ENCODE measurements at regions not wholly inside any gene's neighbourhood (a gene's known extent, or its start where the extent isn't known, plus 50 kb on each side); places are given as distances from the start of the nearest gene placed in this dataset.
A peak's percentile ranks its signal among the peaks of the same experiment; 100 is the strongest.
"Not testable (repeated sequence)": the region's sequence is repeated elsewhere in the genome, so short reads cannot be mapped to it uniquely, and the experiment has no call there.

DNA sequence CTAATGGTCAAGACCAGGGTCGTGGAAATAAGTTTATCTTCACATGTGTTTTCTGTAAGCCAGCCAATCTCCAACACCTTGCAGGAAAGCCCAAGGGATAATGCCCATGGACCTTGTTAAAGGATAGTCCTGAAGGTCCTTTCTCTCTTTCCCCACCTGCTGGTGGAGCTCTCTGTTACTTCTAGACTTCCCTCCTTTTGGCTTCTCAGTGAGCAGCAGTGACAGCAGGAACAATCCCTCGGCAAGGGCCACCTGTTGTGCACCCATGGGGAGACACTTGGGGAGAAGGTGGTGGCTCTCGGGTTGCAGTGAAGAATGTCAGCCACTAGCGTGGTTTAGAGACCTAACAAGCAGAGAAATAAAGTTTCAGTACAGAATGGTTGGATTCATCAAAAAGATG, 84.0 kb upstream of the OSBPL11 start:
- ATAC-seq = peak; percentile 8
- H3K36me3 ChIP-seq = no peaks in the 10 kb centered on the region
- intact Hi-C loops (cut with DNase I) = no loop called here
- no peak overlapping the region for H3K4me3 ChIP-seq
- no peak for DNase-seq
- no peak for TF ChIP-seq CTCF (IDR thresholded peaks at IDR 0.05)
- H3K27me3 ChIP-seq = no peaks in the 10 kb centered on the region
- H3K9me3 ChIP-seq = no peaks in the 10 kb centered on the region
- H3K4me1 ChIP-seq = no peaks in the 10 kb centered on the region
- H3K27ac ChIP-seq = no peak overlapping the region

DNA sequence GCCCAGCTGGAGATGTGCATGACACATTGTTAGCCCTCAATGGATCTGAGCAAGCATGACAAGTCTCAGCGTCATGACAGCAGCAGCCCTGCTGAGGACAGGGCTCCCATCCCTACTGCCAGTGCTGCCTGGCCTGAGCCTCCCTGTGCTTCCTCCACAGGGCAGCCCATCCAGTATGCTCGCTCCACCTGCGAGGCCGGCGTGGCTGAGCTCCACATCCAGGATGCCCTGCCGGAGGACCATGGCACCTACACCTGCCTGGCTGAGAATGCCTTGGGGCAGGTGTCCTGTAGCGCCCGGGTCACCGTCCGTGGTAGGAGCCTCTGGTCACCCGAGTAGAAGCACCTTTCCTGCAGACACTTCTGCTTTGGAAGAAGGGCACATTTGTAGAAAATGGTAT, 85.8 kb upstream of the OSBPL11 start:
- no peaks in the 10 kb centered on the region for H3K36me3 ChIP-seq
- no peak overlapping the region for H3K4me3 ChIP-seq
- no peaks in the 10 kb centered on the region for H3K4me1 ChIP-seq
- no peaks in the 10 kb centered on the region for H3K9me3 ChIP-seq
- H3K27me3 ChIP-seq = no peaks in the 10 kb centered on the region
- no peak overlapping the region for H3K27ac ChIP-seq
- intact Hi-C loops (cut with DNase I) = no loop called here
- no peak for ATAC-seq
- DNase-seq = peak; percentile 39
- no peak for TF ChIP-seq CTCF (IDR thresholded peaks at IDR 0.05)

GRCh38 chr3:125681906-125682305, 86.6 kb upstream of the OSBPL11 start:
- DNase-seq (peak; percentile 28), ATAC-seq (peak; percentile 6)
- H3K36me3 ChIP-seq; H3K27ac ChIP-seq; H3K9me3 ChIP-seq; H3K4me1 ChIP-seq; intact Hi-C loops (cut with DNase I); H3K4me3 ChIP-seq; H3K27me3 ChIP-seq: not testable (repeated sequence)

DNA sequence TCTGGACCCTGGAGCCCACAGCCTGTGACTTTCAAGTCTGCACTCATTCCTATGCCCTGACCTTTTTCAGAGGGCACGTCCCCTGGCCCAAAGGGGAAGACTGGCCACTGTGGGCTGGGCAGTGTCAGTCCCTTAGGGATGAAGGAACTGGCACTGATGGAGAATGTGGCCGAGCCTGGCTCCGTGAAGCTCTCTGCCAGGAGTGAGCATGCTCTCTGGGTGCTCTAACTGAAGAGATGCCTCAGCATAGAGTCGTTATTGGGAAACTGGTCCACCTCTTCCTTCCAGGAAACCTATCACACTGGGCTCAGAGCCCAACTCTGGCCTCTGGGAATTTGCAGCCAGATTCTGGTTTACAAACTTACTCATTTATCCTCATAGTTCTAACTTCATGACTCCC, 87.3 kb upstream of the OSBPL11 start:
- H3K27me3 ChIP-seq; H3K36me3 ChIP-seq; intact Hi-C loops (cut with DNase I); H3K27ac ChIP-seq; H3K4me1 ChIP-seq; H3K9me3 ChIP-seq; H3K4me3 ChIP-seq: not testable (repeated sequence)
- DNase-seq (peak; percentile 56), ATAC-seq (peak; percentile 6)

- ATAC-seq = peak; percentile 13
- Histone ChIP-seq H3K4me3 (no peak overlapping the region), H3K27me3 (no peaks in the 10 kb centered on the region), H3K36me3 (no peaks in the 10 kb centered on the region), H3K27ac (no peak overlapping the region), H3K9me3 (no peaks in the 10 kb centered on the region), H3K4me1 (no peaks in the 10 kb centered on the region)
- intact Hi-C loops (cut with DNase I) = no loop called here
- no peak for TF ChIP-seq CTCF (IDR thresholded peaks at IDR 0.05)
- peak; percentile 58 for DNase-seq
Measured at GRCh38 chr3:125683067-125683829, 88.0 kb upstream of the OSBPL11 start.

DNA sequence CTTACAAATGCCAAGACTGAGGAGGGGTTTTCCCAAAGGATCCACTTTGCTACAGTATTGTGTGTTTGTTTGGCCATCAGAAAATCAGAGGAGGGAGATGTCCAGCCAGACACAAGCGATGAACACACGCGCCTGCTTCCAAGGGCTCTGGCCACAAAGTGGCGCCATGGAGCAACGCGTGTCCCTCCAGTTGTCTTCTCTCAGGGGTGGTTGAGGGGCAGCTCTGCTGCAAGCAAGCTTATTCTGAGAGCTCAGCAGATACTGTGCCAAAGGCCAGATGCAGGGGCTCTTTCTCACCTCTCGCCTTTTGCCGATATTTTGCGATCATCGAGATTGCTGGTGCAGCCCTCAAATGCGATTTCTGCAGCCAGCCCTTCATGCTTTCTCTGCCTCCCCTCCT, 88.9 kb upstream of the OSBPL11 start:
- Histone ChIP-seq H3K27me3 (no peaks in the 10 kb centered on the region), H3K27ac (no peak overlapping the region), H3K36me3 (no peaks in the 10 kb centered on the region), H3K9me3 (no peaks in the 10 kb centered on the region), H3K4me3 (no peak overlapping the region), H3K4me1 (no peaks in the 10 kb centered on the region)
- ATAC-seq (peak; percentile 46), DNase-seq (peak; percentile 58)
- peak; percentile 39 for TF ChIP-seq CTCF (IDR thresholded peaks at IDR 0.05)
- intact Hi-C loops (cut with DNase I) = no loop called here

DNA sequence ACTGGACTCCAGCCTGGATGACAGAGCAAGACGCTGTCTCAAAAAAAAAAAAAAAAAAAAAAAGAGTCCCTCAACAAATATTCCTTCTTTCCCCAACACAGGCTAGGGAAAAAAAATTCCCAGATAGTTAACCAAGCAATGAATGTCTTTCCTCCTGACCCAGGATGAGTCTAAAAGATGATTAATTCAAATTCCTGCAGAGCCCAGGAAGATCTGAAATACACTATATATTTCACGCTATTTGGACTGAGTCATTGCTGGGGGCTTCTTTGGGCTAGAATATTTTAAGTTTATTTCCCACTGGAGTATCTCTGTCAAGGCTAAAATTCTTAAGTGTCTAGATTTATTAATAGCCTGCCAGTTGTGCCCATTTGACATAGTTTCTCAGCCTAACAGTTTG, 90.4 kb upstream of the OSBPL11 start:
- H3K27ac ChIP-seq; H3K27me3 ChIP-seq; intact Hi-C loops (cut with DNase I); ATAC-seq; DNase-seq; H3K4me3 ChIP-seq; H3K9me3 ChIP-seq; H3K36me3 ChIP-seq; H3K4me1 ChIP-seq: not testable (repeated sequence)

Data from upper lobe of right lung (tissue), 1 donor.